ENCODE measurements at regions not wholly inside any gene's neighbourhood (a gene's known extent, or its start where the extent isn't known, plus 50 kb on each side); places are given as distances from the start of the nearest gene placed in this dataset.

- no peak overlapping the region for H2AFZ ChIP-seq (ENCODE audit: low read depth, low read length)
- H3K4me3 ChIP-seq (ENCODE audit: low read length) = no peak overlapping the region
- no peak for TF ChIP-seq EZH2 (IDR thresholded peaks at IDR 0.05; ENCODE audit: borderline replicate concordance, insufficient read depth, low read length, poor library complexity, severe bottlenecking)
- TF ChIP-seq REST (IDR thresholded peaks at IDR 0.05; ENCODE audit: borderline replicate concordance) = no peak
- TF ChIP-seq MXI1 (conservative IDR thresholded peaks at IDR 0.05; ENCODE audit: poor library complexity, severe bottlenecking) = no peak
- no peak for TF ChIP-seq TAF1 (IDR thresholded peaks at IDR 0.05; ENCODE audit: low read depth)
- no peak for TF ChIP-seq RAD21 (conservative IDR thresholded peaks at IDR 0.05)
- TF ChIP-seq POLR2AphosphoS5 (IDR thresholded peaks at IDR 0.05) = no peak
- TF ChIP-seq CTCF (IDR thresholded peaks at IDR 0.05; ENCODE audit: poor library complexity, severe bottlenecking) = no peak
- TF ChIP-seq SMC3 (conservative IDR thresholded peaks at IDR 0.05; ENCODE audit: poor library complexity) = no peak
- no peak for TF ChIP-seq EP300 (conservative IDR thresholded peaks at IDR 0.05; ENCODE audit: poor library complexity, severe bottlenecking)
Measured at GRCh38 chr1:189681252-189681919, 796.3 kb downstream of the BRINP3 start.

GRCh38 chr1:189682591-189682990 lies 795.1 kb downstream of the BRINP3 start:
- no peak overlapping the region for H2AFZ ChIP-seq (ENCODE audit: low read depth, low read length)
- no peak overlapping the region for H3K4me2 ChIP-seq (ENCODE audit: low read length)
- H3K4me3 ChIP-seq (ENCODE audit: low read length) = no peak overlapping the region
- no peaks in the 10 kb centered on the region for H3K79me2 ChIP-seq (replicated peaks; ENCODE audit: insufficient read depth, low read length)
- H3K27ac ChIP-seq (ENCODE audit: low read length) = no peak overlapping the region
- H4K20me1 ChIP-seq (ENCODE audit: insufficient read depth) = no peaks in the 10 kb centered on the region
- no peaks in the 10 kb centered on the region for H3K9me2 ChIP-seq (ENCODE audit: insufficient read depth, low read length)
- no peak for TF ChIP-seq TAF1 (IDR thresholded peaks at IDR 0.05; ENCODE audit: low read depth)
- no peak for TF ChIP-seq CTCF (IDR thresholded peaks at IDR 0.05; ENCODE audit: poor library complexity, severe bottlenecking)
- TF ChIP-seq REST (IDR thresholded peaks at IDR 0.05; ENCODE audit: borderline replicate concordance) = no peak
- no peak for TF ChIP-seq SMC3 (conservative IDR thresholded peaks at IDR 0.05; ENCODE audit: poor library complexity)
- TF ChIP-seq EZH2 (IDR thresholded peaks at IDR 0.05; ENCODE audit: borderline replicate concordance, insufficient read depth, low read length, poor library complexity, severe bottlenecking) = no peak
- no peak for TF ChIP-seq EP300 (conservative IDR thresholded peaks at IDR 0.05; ENCODE audit: poor library complexity, severe bottlenecking)
- TF ChIP-seq RAD21 (conservative IDR thresholded peaks at IDR 0.05) = no peak
- no peak for TF ChIP-seq MXI1 (conservative IDR thresholded peaks at IDR 0.05; ENCODE audit: poor library complexity, severe bottlenecking)
- TF ChIP-seq POLR2AphosphoS5 (IDR thresholded peaks at IDR 0.05) = no peak
- H3K36me3 ChIP-seq (ENCODE audit: insufficient read depth, low read length) = no peaks in the 10 kb centered on the region
- no peaks in the 10 kb centered on the region for H3K27me3 ChIP-seq (ENCODE audit: insufficient read depth, low read depth, low read length)
- no peaks in the 10 kb centered on the region for H3F3A ChIP-seq (ENCODE audit: insufficient read depth, low read length, poor library complexity, severe bottlenecking)
- no peak overlapping the region for H3K9ac ChIP-seq (ENCODE audit: low read length)
- no peaks in the 10 kb centered on the region for H3K9me3 ChIP-seq (ENCODE audit: low read length)

More at GRCh38 chr1:189681252-189681919, 796.3 kb downstream of the BRINP3 start:
- H3K9me2 ChIP-seq (ENCODE audit: insufficient read depth, low read length) = no peaks in the 10 kb centered on the region
- H3K4me2 ChIP-seq (ENCODE audit: low read length) = no peak overlapping the region
- H3K36me3 ChIP-seq (ENCODE audit: insufficient read depth, low read length) = no peaks in the 10 kb centered on the region
- H3K27ac ChIP-seq (ENCODE audit: low read length) = no peak overlapping the region
- H3K9ac ChIP-seq (ENCODE audit: low read length) = no peak overlapping the region
- H3K9me3 ChIP-seq (ENCODE audit: low read length) = no peaks in the 10 kb centered on the region
- H3K27me3 ChIP-seq (ENCODE audit: insufficient read depth, low read depth, low read length) = no peaks in the 10 kb centered on the region
- no peaks in the 10 kb centered on the region for H3F3A ChIP-seq (ENCODE audit: insufficient read depth, low read length, poor library complexity, severe bottlenecking)
- no peaks in the 10 kb centered on the region for H4K20me1 ChIP-seq (ENCODE audit: insufficient read depth)
- H3K79me2 ChIP-seq (replicated peaks; ENCODE audit: insufficient read depth, low read length) = no peaks in the 10 kb centered on the region
